ENCODE measurements at regions not wholly inside any gene's neighbourhood (a gene's known extent, or its start where the extent isn't known, plus 50 kb on each side); places are given as distances from the start of the nearest gene placed in this dataset.

DNA sequence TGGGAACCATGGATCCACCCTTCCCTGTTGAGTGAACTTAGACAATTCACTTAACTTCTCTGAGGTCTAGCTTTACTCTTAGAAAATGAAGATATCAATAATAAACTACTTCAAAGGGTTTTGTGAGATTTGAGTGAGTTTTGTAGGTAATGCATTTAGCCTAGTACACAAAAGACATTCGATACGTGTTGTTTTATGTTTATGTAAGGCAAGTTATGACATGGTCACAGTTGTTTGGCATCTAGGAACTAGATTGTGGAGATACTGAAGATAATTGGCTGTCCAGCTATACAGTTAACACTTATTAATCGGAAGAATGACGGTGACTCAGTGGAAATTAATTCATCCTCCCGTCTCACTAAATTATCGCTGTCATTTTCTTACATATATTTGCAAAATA, 1781.1 kb upstream of the TENM3 start (continued):
- TF ChIP-seq, protein P1, sequence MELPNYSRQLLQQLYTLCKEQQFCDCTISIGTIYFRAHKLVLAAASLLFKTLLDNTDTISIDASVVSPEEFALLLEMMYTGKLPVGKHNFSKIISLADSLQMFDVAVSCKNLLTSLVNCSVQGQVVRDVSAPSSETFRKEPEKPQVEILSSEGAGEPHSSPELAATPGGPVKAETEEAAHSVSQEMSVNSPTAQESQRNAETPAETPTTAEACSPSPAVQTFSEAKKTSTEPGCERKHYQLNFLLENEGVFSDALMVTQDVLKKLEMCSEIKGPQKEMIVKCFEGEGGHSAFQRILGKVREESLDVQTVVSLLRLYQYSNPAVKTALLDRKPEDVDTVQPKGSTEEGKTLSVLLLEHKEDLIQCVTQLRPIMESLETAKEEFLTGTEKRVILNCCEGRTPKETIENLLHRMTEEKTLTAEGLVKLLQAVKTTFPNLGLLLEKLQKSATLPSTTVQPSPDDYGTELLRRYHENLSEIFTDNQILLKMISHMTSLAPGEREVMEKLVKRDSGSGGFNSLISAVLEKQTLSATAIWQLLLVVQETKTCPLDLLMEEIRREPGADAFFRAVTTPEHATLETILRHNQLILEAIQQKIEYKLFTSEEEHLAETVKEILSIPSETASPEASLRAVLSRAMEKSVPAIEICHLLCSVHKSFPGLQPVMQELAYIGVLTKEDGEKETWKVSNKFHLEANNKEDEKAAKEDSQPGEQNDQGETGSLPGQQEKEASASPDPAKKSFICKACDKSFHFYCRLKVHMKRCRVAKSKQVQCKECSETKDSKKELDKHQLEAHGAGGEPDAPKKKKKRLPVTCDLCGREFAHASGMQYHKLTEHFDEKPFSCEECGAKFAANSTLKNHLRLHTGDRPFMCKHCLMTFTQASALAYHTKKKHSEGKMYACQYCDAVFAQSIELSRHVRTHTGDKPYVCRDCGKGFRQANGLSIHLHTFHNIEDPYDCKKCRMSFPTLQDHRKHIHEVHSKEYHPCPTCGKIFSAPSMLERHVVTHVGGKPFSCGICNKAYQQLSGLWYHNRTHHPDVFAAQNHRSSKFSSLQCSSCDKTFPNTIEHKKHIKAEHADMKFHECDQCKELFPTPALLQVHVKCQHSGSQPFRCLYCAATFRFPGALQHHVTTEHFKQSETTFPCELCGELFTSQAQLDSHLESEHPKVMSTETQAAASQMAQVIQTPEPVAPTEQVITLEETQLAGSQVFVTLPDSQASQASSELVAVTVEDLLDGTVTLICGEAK (IDR thresholded peaks at IDR 0.05): no peak
- TF ChIP-seq, protein P1 (CRISPR knock-in tag; IDR thresholded peaks at IDR 0.05): no peak
- TF ChIP-seq ZNF672 (CRISPR knock-in tag; IDR thresholded peaks at IDR 0.05) (no peak), CC2D1A (CRISPR knock-in tag; IDR thresholded peaks at IDR 0.05) (no peak), BHLHE40 (IDR thresholded peaks at IDR 0.05; ENCODE audit: low read length) (no peak), HES4 (CRISPR knock-in tag; IDR thresholded peaks at IDR 0.05; ENCODE audit: borderline replicate concordance) (no peak), XBP1 (CRISPR knock-in tag; IDR thresholded peaks at IDR 0.05) (no peak), RBAK (CRISPR knock-in tag; IDR thresholded peaks at IDR 0.05) (no peak)
- TF ChIP-seq, protein P2, sequence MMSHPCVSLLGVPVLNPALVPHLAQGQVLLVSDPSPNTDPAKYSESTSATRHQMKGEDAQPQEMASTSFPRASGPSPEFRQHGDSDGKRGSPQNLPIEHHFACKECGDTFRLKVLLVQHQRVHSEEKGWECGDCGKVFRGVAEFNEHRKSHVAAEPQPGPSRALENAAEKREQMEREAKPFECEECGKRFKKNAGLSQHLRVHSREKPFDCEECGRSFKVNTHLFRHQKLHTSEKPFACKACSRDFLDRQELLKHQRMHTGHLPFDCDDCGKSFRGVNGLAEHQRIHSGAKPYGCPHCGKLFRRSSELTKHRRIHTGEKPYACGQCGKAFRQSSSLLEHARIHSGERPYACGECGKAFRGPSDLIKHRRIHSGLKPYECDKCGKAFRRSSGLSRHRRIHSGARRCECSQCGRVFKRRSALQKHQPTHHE (CRISPR knock-in tag; IDR thresholded peaks at IDR 0.05; ENCODE audit: borderline replicate concordance): no peak

Measured in HepG2 (cell line).